Central memory CD8-positive, alpha-beta T cell (primary cell): ENCODE measurements at regions not wholly inside any gene's neighbourhood (a gene's known extent, or its start where the extent isn't known, plus 50 kb on each side); places are given as distances from the start of the nearest gene placed in this dataset.

Experiments
- ATAC-seq: fragments of 150-1000 bp; cut with Tn5 transposase; replicated peaks from 2 replicates; pipeline ENCODE4 v1.10.0; 2022; ENCODE audit warnings: mild to moderate bottlenecking, moderate FRiP score, moderate number of reproducible peaks; ENCODE audit not compliant: poor library complexity, severe bottlenecking; ENCODE audit errors: extremely low read depth
- DNase-seq, 2 donors: peaks; one replicate each; pipeline ENCODE4 v3.0.0; 2021; ENCODE audit warnings: low spot score in 2 of 2
- H3K27ac Mint-ChIP-seq: one replicate; pipeline ENCODE4 v1.8.0; 2022; ENCODE audit warnings: low read depth, mild to moderate bottlenecking, moderate library complexity, mixed read lengths
- H3K27me3 Mint-ChIP-seq: one replicate; pipeline ENCODE4 v1.8.0; 2022; ENCODE audit warnings: mixed read lengths
- H3K36me3 Mint-ChIP-seq: one replicate; pipeline ENCODE4 v1.8.0; 2022; ENCODE audit warnings: mild to moderate bottlenecking, moderate library complexity, mixed read lengths; ENCODE audit not compliant: insufficient read depth
- H3K4me1 Mint-ChIP-seq: one replicate; pipeline ENCODE4 v1.8.0; 2022; ENCODE audit warnings: mixed read lengths
- H3K4me3 Mint-ChIP-seq: one replicate; pipeline ENCODE4 v1.8.0; 2022; ENCODE audit warnings: mild to moderate bottlenecking, moderate library complexity, mixed read lengths
- H3K9me3 Mint-ChIP-seq: one replicate; pipeline ENCODE4 v1.8.0; 2022; ENCODE audit warnings: mixed read lengths

- no peaks in the 10 kb centered on the region for H3K4me1 Mint-ChIP-seq
- H3K4me3 Mint-ChIP-seq, result no peak overlapping the region
- no peaks in the 10 kb centered on the region for H3K27me3 Mint-ChIP-seq
- no peak overlapping the region for H3K27ac Mint-ChIP-seq
- no peak for ATAC-seq
- DNase-seq, result no peak
- H3K36me3 Mint-ChIP-seq, result peaks cover 1% of the 10 kb centered on the region
- no peaks in the 10 kb centered on the region for H3K9me3 Mint-ChIP-seq
These were observed 432.8 kb upstream of the NR2F2 start for GRCh38 chr15:95897651-95898050.

- Mint-ChIP-seq H3K4me3 (no peak overlapping the region), H3K27ac (no peak overlapping the region), H3K27me3 (no peaks in the 10 kb centered on the region), H3K36me3 (peaks cover 1% of the 10 kb centered on the region), H3K4me1 (no peaks in the 10 kb centered on the region), H3K9me3 (no peaks in the 10 kb centered on the region)
- DNase-seq, result no peak
- no peak for ATAC-seq
These were observed 431.7 kb upstream of the NR2F2 start for GRCh38 chr15:95898761-95899160.

GRCh38 chr15:95901271-95901670 lies 429.2 kb upstream of the NR2F2 start:
- Mint-ChIP-seq H3K4me1 (no peaks in the 10 kb centered on the region), H3K27ac (no peak overlapping the region), H3K36me3 (peaks cover 1% of the 10 kb centered on the region), H3K27me3 (no peaks in the 10 kb centered on the region), H3K9me3 (no peaks in the 10 kb centered on the region), H3K4me3 (no peak overlapping the region)
- DNase-seq (no peak), ATAC-seq (no peak)

- DNase-seq (no peak), ATAC-seq (no peak)
These were observed 427.9 kb upstream of the NR2F2 start for GRCh38 chr15:95902606-95903005.

GRCh38 chr15:95903352-95903751 lies 427.1 kb upstream of the NR2F2 start:
- Mint-ChIP-seq H3K4me3 (no peak overlapping the region), H3K27me3 (peaks cover 7% of the 10 kb centered on the region), H3K27ac (no peak overlapping the region), H3K9me3 (no peaks in the 10 kb centered on the region), H3K4me1 (no peaks in the 10 kb centered on the region), H3K36me3 (peaks cover 1% of the 10 kb centered on the region)
- ATAC-seq, result no peak
- no peak for DNase-seq

More at GRCh38 chr15:95902606-95903005, 427.9 kb upstream of the NR2F2 start:
- no peak overlapping the region for H3K4me3 Mint-ChIP-seq
- peaks cover 1% of the 10 kb centered on the region for H3K36me3 Mint-ChIP-seq
- H3K27ac Mint-ChIP-seq, result no peak overlapping the region
- no peaks in the 10 kb centered on the region for H3K4me1 Mint-ChIP-seq
- no peaks in the 10 kb centered on the region for H3K9me3 Mint-ChIP-seq
- H3K27me3 Mint-ChIP-seq, result peaks cover 7% of the 10 kb centered on the region

GRCh38 chr15:95910643-95911212 lies 419.8 kb upstream of the NR2F2 start:
- H3K36me3 Mint-ChIP-seq, result no peaks in the 10 kb centered on the region
- no peaks in the 10 kb centered on the region for H3K4me1 Mint-ChIP-seq
- no peak overlapping the region for H3K4me3 Mint-ChIP-seq
- peaks cover 7% of the 10 kb centered on the region for H3K27me3 Mint-ChIP-seq
- DNase-seq (no peak), ATAC-seq (no peak)
- no peaks in the 10 kb centered on the region for H3K9me3 Mint-ChIP-seq
- no peak overlapping the region for H3K27ac Mint-ChIP-seq

GRCh38 chr15:95911570-95912279 lies 418.8 kb upstream of the NR2F2 start:
- Mint-ChIP-seq H3K4me3 (no peak overlapping the region), H3K27ac (no peak overlapping the region)

GRCh38 chr15:95912280-95912625 lies 418.2 kb upstream of the NR2F2 start:
- Mint-ChIP-seq H3K4me3 (no peak overlapping the region), H3K9me3 (no peaks in the 10 kb centered on the region), H3K4me1 (no peaks in the 10 kb centered on the region), H3K27me3 (peaks cover under 1% of the 10 kb centered on the region), H3K27ac (no peak overlapping the region), H3K36me3 (no peaks in the 10 kb centered on the region)
- ATAC-seq, result no peak
- no peak for DNase-seq

More at GRCh38 chr15:95911570-95912279, 418.8 kb upstream of the NR2F2 start:
- DNase-seq (no peak), ATAC-seq (no peak)
- peaks cover 6% of the 10 kb centered on the region for H3K27me3 Mint-ChIP-seq
- no peaks in the 10 kb centered on the region for H3K36me3 Mint-ChIP-seq
- H3K4me1 Mint-ChIP-seq, result no peaks in the 10 kb centered on the region
- no peaks in the 10 kb centered on the region for H3K9me3 Mint-ChIP-seq

GRCh38 chr15:95912728-95913127 lies 417.8 kb upstream of the NR2F2 start:
- DNase-seq (no peak), ATAC-seq (no peak)
- Mint-ChIP-seq H3K9me3 (no peaks in the 10 kb centered on the region), H3K27ac (no peak overlapping the region), H3K27me3 (no peaks in the 10 kb centered on the region), H3K4me3 (no peak overlapping the region), H3K36me3 (no peaks in the 10 kb centered on the region), H3K4me1 (no peaks in the 10 kb centered on the region)

GRCh38 chr15:95916568-95916967 lies 413.9 kb upstream of the NR2F2 start:
- ATAC-seq, result no peak
- H3K4me3 Mint-ChIP-seq, result no peak overlapping the region
- no peaks in the 10 kb centered on the region for H3K4me1 Mint-ChIP-seq
- DNase-seq, result no peak
- H3K27ac Mint-ChIP-seq, result no peak overlapping the region
- H3K9me3 Mint-ChIP-seq, result no peaks in the 10 kb centered on the region
- H3K27me3 Mint-ChIP-seq, result peaks cover 3% of the 10 kb centered on the region
- H3K36me3 Mint-ChIP-seq, result peaks cover 2% of the 10 kb centered on the region

- Mint-ChIP-seq H3K27me3 (peaks cover 10% of the 10 kb centered on the region), H3K27ac (no peak overlapping the region), H3K9me3 (no peaks in the 10 kb centered on the region), H3K4me3 (no peak overlapping the region), H3K36me3 (peaks cover 2% of the 10 kb centered on the region), H3K4me1 (no peaks in the 10 kb centered on the region)
- ATAC-seq (no peak), DNase-seq (no peak)
These were observed 412.0 kb upstream of the NR2F2 start for GRCh38 chr15:95918525-95918924.

GRCh38 chr15:95919460-95919859 lies 411.0 kb upstream of the NR2F2 start:
- no peak for DNase-seq
- ATAC-seq, result no peak
- Mint-ChIP-seq H3K36me3 (peaks cover 2% of the 10 kb centered on the region), H3K27me3 (peaks cover 10% of the 10 kb centered on the region), H3K27ac (no peak overlapping the region), H3K4me1 (no peaks in the 10 kb centered on the region), H3K9me3 (no peaks in the 10 kb centered on the region), H3K4me3 (no peak overlapping the region)

GRCh38 chr15:95921404-95921803 lies 409.1 kb upstream of the NR2F2 start:
- DNase-seq (no peak), ATAC-seq (no peak)
- no peaks in the 10 kb centered on the region for H3K9me3 Mint-ChIP-seq
- no peak overlapping the region for H3K4me3 Mint-ChIP-seq
- no peak overlapping the region for H3K27ac Mint-ChIP-seq
- peaks cover 2% of the 10 kb centered on the region for H3K36me3 Mint-ChIP-seq
- H3K4me1 Mint-ChIP-seq, result no peaks in the 10 kb centered on the region
- H3K27me3 Mint-ChIP-seq, result peaks cover 10% of the 10 kb centered on the region
